GM23338 (cell line): ENCODE measurements at regions not wholly inside any gene's neighbourhood (a gene's known extent, or its start where the extent isn't known, plus 50 kb on each side); places are given as distances from the start of the nearest gene placed in this dataset.

ENCODE experiments used
- ATAC-seq: fragments of 200-7000 bp; cut with Tn5 transposase; 3 replicates; pipeline ENCODE4 v1.9.1; 2020
- DNase-seq: peaks from one replicate; pipeline ENCODE4 v3.0.0-alpha.2; 2015; ENCODE audit warnings: low spot score
- H2AFZ ChIP-seq: fragments of 200-600 bp; sonication (generic); 2 replicates; pipeline ENCODE4 v1.8.0; 2016; ENCODE audit warnings: antibody characterized with exemption, mild to moderate bottlenecking, moderate library complexity
- H3F3A ChIP-seq: fragments of 200-600 bp; sonication (generic); replicated peaks from 2 replicates; pipeline ENCODE4 v1.8.0; 2017; ENCODE audit warnings: antibody characterized with exemption, mixed run types, low read depth
- H3K27ac ChIP-seq: fragments of 200-600 bp; sonication (generic); 2 replicates; pipeline ENCODE4 v1.6.1; 2016; ENCODE audit warnings: low read depth
- H3K27me3 ChIP-seq: fragments of 200-600 bp; sonication (generic); 2 replicates; pipeline ENCODE4 v1.8.0; 2016; ENCODE audit warnings: mild to moderate bottlenecking, mixed run types, moderate library complexity; ENCODE audit not compliant: insufficient read depth
- H3K36me3 ChIP-seq: fragments of 200-600 bp; sonication (generic); 2 replicates; pipeline ENCODE4 v1.8.0; 2016; ENCODE audit warnings: mild to moderate bottlenecking; ENCODE audit not compliant: insufficient read depth
- H3K4me1 ChIP-seq: fragments of 200-600 bp; sonication (generic); 2 replicates; pipeline ENCODE4 v1.8.0; 2016; ENCODE audit warnings: mild to moderate bottlenecking, moderate library complexity; ENCODE audit not compliant: insufficient read depth
- H3K4me2 ChIP-seq: fragments of 200-600 bp; sonication (generic); 2 replicates; pipeline ENCODE4 v1.7.1; 2017; ENCODE audit warnings: mixed run types
- H3K4me3 ChIP-seq: fragments of 200-600 bp; sonication (generic); 2 replicates; pipeline ENCODE4 v1.6.1; 2016; ENCODE audit warnings: mixed run types
- H3K79me2 ChIP-seq: fragments of 200-600 bp; sonication (generic); replicated peaks from 2 replicates; pipeline ENCODE4 v1.8.0; 2017; ENCODE audit warnings: mild to moderate bottlenecking; ENCODE audit not compliant: insufficient read depth
- H3K9me2 ChIP-seq: fragments of 200-600 bp; sonication (generic); 2 replicates; pipeline ENCODE4 v1.8.0; 2017; ENCODE audit not compliant: insufficient read depth
- H4K20me1 ChIP-seq: fragments of 200-600 bp; sonication (generic); replicated peaks from 2 replicates; pipeline ENCODE4 v1.8.0; 2017; ENCODE audit warnings: mild to moderate bottlenecking; ENCODE audit not compliant: insufficient read depth
- H3K27ac Mint-ChIP-seq: 2 replicates; pipeline ENCODE4 v1.8.0; 2020; ENCODE audit warnings: inconsistent platforms, mild to moderate bottlenecking, moderate library complexity, mixed read lengths
- H3K27me3 Mint-ChIP-seq: 3 replicates; pipeline ENCODE4 v1.8.0; 2022; ENCODE audit warnings: low read depth, mild to moderate bottlenecking, moderate library complexity, mixed read lengths, inconsistent platforms; ENCODE audit not compliant: insufficient read depth, poor library complexity
- H3K36me3 Mint-ChIP-seq: 3 replicates; pipeline ENCODE4 v1.8.0; 2021; ENCODE audit warnings: low read depth, mild to moderate bottlenecking, inconsistent platforms, moderate library complexity, mixed read lengths
- H3K4me1 Mint-ChIP-seq: 3 replicates; pipeline ENCODE4 v1.8.0; 2020; ENCODE audit warnings: mild to moderate bottlenecking, inconsistent platforms, mixed read lengths
- H3K4me3 Mint-ChIP-seq: 3 replicates; pipeline ENCODE4 v1.8.0; 2021; ENCODE audit warnings: moderate library complexity, mild to moderate bottlenecking, inconsistent platforms, mixed read lengths
- H3K9me3 Mint-ChIP-seq: 3 replicates; pipeline ENCODE4 v1.8.0; 2020; ENCODE audit warnings: moderate library complexity, mild to moderate bottlenecking, inconsistent platforms, mixed read lengths
- EZH2 ChIP-seq: fragments of 200-600 bp; sonication (generic); IDR thresholded peaks from one replicate; pipeline ENCODE4 v1.8.0; 2017; ENCODE audit warnings: antibody characterized with exemption, mild to moderate bottlenecking, low read depth; ENCODE audit not compliant: unreplicated experiment
- JUNB ChIP-seq: IDR thresholded peaks from one replicate; pipeline ENCODE4 v1.6.1; 2016; ENCODE audit warnings: antibody characterized with exemption; ENCODE audit not compliant: unreplicated experiment
- NANOG ChIP-seq: IDR thresholded peaks from 2 replicates; pipeline ENCODE4 v1.6.1; 2016; ENCODE audit warnings: antibody characterized with exemption, borderline replicate concordance
- POLR2AphosphoS5 ChIP-seq: IDR thresholded peaks from 2 replicates; pipeline ENCODE4 v1.6.1; 2016; ENCODE audit warnings: antibody characterized with exemption, low read depth
- ZNF114 ChIP-seq: fragments of 250-450 bp; sonication (Bioruptor Pico); IDR thresholded peaks from 2 replicates; pipeline ENCODE4 v1.5.0; 2020; ENCODE audit warnings: mild to moderate bottlenecking, moderate library complexity
- ZNF331 ChIP-seq: fragments of 250-450 bp; sonication (Bioruptor Pico); IDR thresholded peaks from 2 replicates; pipeline ENCODE4 v1.5.0; 2020; ENCODE audit warnings: low read depth, mild to moderate bottlenecking, moderate library complexity
- TF ChIP-seq, protein P1 (sequence below): IDR thresholded peaks from 2 replicates; pipeline ENCODE4 v1.6.1; 2016; ENCODE audit warnings: antibody characterized with exemption
- TF ChIP-seq, protein P2 (sequence below): IDR thresholded peaks from one replicate; pipeline ENCODE4 v1.6.1; 2018; ENCODE audit warnings: antibody characterized with exemption; ENCODE audit not compliant: unreplicated experiment
- TF ChIP-seq, protein P3 (sequence below), 2 experiments: fragments of 200-600 bp in 1 of 2; sonication (generic) in 1 of 2; conservative IDR thresholded peaks; 2 replicates each; pipeline versions ENCODE4 v1.5.1 to v1.6.1; 2016 to 2017; ENCODE audit warnings: antibody characterized with exemption in 2 of 2, low read depth in 2 of 2, mild to moderate bottlenecking in 2 of 2, moderate library complexity in 1 of 2

DNA sequence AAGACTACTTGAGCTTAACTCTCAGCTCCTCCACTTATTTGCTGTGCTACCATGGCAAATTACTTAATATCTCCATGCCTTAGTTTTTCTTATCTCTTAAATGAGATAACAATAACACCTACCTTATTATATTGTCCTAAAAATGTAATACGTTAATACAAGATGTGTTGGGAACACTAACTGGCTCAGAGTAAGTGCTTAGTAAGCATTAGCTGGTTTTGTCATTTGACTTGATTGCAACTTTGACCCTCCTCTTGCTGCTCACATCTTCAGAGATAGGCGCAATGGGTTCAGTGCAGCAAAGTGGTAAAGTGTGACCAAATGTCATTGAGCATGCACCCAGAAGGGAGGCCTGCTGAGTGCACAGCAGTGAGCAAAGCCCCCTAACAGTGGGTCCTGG, 294.5 kb upstream of the CLNK start:
- no peak for ATAC-seq
- no peak for DNase-seq
- Histone ChIP-seq H3K9me2 (peaks cover 4% of the 10 kb centered on the region; the same call in 1 of the 2 replicates), H3K27me3 (0 out of 2 replicates have a peak, but pooled peaks cover 2% of the 10 kb centered on the region), H3K79me2 (no peaks in the 10 kb centered on the region), H3K4me3 (no peak overlapping the region), H3K27ac (no peak overlapping the region), H3K4me2 (no peak overlapping the region), H3K4me1 (peaks cover 25% of the 10 kb centered on the region), H3K36me3 (no peaks in the 10 kb centered on the region), H4K20me1 (no peaks in the 10 kb centered on the region), H2AFZ (no peak overlapping the region), H3F3A (no peaks in the 10 kb centered on the region)
- H3K27ac Mint-ChIP-seq, result no peak overlapping the region
- no peak overlapping the region for H3K4me3 Mint-ChIP-seq
- peaks cover 26% of the 10 kb centered on the region for H3K4me1 Mint-ChIP-seq
- no peaks in the 10 kb centered on the region for H3K9me3 Mint-ChIP-seq
- peaks cover 15% of the 10 kb centered on the region for H3K27me3 Mint-ChIP-seq
- H3K36me3 Mint-ChIP-seq, result no peaks in the 10 kb centered on the region
- TF ChIP-seq NANOG (no peak), ZNF331 (CRISPR knock-in tag) (no peak), POLR2AphosphoS5 (no peak), JUNB (no peak), ZNF114 (CRISPR knock-in tag) (no peak), EZH2 (no peak)
- TF ChIP-seq, protein P1, sequence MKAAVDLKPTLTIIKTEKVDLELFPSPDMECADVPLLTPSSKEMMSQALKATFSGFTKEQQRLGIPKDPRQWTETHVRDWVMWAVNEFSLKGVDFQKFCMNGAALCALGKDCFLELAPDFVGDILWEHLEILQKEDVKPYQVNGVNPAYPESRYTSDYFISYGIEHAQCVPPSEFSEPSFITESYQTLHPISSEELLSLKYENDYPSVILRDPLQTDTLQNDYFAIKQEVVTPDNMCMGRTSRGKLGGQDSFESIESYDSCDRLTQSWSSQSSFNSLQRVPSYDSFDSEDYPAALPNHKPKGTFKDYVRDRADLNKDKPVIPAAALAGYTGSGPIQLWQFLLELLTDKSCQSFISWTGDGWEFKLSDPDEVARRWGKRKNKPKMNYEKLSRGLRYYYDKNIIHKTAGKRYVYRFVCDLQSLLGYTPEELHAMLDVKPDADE, result no peak
- TF ChIP-seq, protein P2, sequence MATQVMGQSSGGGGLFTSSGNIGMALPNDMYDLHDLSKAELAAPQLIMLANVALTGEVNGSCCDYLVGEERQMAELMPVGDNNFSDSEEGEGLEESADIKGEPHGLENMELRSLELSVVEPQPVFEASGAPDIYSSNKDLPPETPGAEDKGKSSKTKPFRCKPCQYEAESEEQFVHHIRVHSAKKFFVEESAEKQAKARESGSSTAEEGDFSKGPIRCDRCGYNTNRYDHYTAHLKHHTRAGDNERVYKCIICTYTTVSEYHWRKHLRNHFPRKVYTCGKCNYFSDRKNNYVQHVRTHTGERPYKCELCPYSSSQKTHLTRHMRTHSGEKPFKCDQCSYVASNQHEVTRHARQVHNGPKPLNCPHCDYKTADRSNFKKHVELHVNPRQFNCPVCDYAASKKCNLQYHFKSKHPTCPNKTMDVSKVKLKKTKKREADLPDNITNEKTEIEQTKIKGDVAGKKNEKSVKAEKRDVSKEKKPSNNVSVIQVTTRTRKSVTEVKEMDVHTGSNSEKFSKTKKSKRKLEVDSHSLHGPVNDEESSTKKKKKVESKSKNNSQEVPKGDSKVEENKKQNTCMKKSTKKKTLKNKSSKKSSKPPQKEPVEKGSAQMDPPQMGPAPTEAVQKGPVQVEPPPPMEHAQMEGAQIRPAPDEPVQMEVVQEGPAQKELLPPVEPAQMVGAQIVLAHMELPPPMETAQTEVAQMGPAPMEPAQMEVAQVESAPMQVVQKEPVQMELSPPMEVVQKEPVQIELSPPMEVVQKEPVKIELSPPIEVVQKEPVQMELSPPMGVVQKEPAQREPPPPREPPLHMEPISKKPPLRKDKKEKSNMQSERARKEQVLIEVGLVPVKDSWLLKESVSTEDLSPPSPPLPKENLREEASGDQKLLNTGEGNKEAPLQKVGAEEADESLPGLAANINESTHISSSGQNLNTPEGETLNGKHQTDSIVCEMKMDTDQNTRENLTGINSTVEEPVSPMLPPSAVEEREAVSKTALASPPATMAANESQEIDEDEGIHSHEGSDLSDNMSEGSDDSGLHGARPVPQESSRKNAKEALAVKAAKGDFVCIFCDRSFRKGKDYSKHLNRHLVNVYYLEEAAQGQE, result no peak
- TF ChIP-seq, protein P3, sequence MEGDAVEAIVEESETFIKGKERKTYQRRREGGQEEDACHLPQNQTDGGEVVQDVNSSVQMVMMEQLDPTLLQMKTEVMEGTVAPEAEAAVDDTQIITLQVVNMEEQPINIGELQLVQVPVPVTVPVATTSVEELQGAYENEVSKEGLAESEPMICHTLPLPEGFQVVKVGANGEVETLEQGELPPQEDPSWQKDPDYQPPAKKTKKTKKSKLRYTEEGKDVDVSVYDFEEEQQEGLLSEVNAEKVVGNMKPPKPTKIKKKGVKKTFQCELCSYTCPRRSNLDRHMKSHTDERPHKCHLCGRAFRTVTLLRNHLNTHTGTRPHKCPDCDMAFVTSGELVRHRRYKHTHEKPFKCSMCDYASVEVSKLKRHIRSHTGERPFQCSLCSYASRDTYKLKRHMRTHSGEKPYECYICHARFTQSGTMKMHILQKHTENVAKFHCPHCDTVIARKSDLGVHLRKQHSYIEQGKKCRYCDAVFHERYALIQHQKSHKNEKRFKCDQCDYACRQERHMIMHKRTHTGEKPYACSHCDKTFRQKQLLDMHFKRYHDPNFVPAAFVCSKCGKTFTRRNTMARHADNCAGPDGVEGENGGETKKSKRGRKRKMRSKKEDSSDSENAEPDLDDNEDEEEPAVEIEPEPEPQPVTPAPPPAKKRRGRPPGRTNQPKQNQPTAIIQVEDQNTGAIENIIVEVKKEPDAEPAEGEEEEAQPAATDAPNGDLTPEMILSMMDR (conservative IDR thresholded peaks at IDR 0.05; ENCODE audit: low read depth in 2 of 2), result no peak

GRCh38 chr4:10977534-10977933, 293.0 kb upstream of the CLNK start:
- no peaks in the 10 kb centered on the region for H3K36me3 Mint-ChIP-seq
- TF ChIP-seq ZNF114 (CRISPR knock-in tag) (no peak), JUNB (no peak)
- TF ChIP-seq, protein P2, result no peak
- TF ChIP-seq, protein P3 (conservative IDR thresholded peaks at IDR 0.05; ENCODE audit: low read depth in 2 of 2), result no peak
- TF ChIP-seq, protein P1, result no peak

More at GRCh38 chr4:10977534-10977933, 293.0 kb upstream of the CLNK start:
- Mint-ChIP-seq H3K4me3 (no peak overlapping the region), H3K27me3 (peaks cover 11% of the 10 kb centered on the region), H3K27ac (no peak overlapping the region), H3K4me1 (peaks cover 12% of the 10 kb centered on the region), H3K9me3 (no peaks in the 10 kb centered on the region)
- H3K4me2 ChIP-seq, result no peak overlapping the region
- no peak overlapping the region for H2AFZ ChIP-seq
- DNase-seq (no peak), ATAC-seq (no peak)
- H3K36me3 ChIP-seq, result no peaks in the 10 kb centered on the region
- H3K4me3 ChIP-seq, result no peak overlapping the region
- no peaks in the 10 kb centered on the region for H3K79me2 ChIP-seq
- H3K27ac ChIP-seq, result no peak overlapping the region
- peaks cover 11% of the 10 kb centered on the region for H3K4me1 ChIP-seq
- no peaks in the 10 kb centered on the region for H3F3A ChIP-seq
- H3K9me2 ChIP-seq, result peaks cover 4% of the 10 kb centered on the region; the same call in 1 of the 2 replicates
- no peaks in the 10 kb centered on the region for H3K27me3 ChIP-seq
- no peaks in the 10 kb centered on the region for H4K20me1 ChIP-seq
